Panc1 (cell line): ENCODE measurements at regions not wholly inside any gene's neighbourhood (a gene's known extent, or its start where the extent isn't known, plus 50 kb on each side); places are given as distances from the start of the nearest gene placed in this dataset.

Source experiments
- ATAC-seq: fragments of 200-7000 bp; cut with Tn5 transposase; 2 replicates; pipeline ENCODE4 v1.9.1; 2020; ENCODE audit warnings: mild to moderate bottlenecking, moderate library complexity
- BruUV-seq: library from RNA; stranded (reverse); fragments of 400-500 nt; replicated peaks from 2 replicates; lab custom pipeline; 2021; lab: Mats Ljungman, UMichigan
- CTCF ChIA-PET: fragments of 300-600 bp; sonication (Branson Sonifier 250); formaldehyde crosslinking; loops from one replicate; lab custom pipeline; 2022; ENCODE audit warnings: antibody characterized with exemption; lab: Charles Lee
- POLR2A ChIA-PET: fragments of 300-600 bp; sonication (Branson Sonifier 250); formaldehyde crosslinking; loops from one replicate; lab custom pipeline; 2022; ENCODE audit warnings: antibody characterized with exemption; lab: Charles Lee
- DNase-seq: peaks from one replicate; pipeline ENCODE4 v3.0.0-alpha.2; 2010; ENCODE audit warnings: low read depth, low spot score
- H3K27ac ChIP-seq: 2 replicates; pipeline ENCODE4 v1.5.1; 2011; ENCODE audit warnings: mild to moderate bottlenecking, low read length, inconsistent platforms
- H3K27me3 ChIP-seq: fragments of 200-500 bp; sonication (Bioruptor generic); 2 replicates; pipeline ENCODE4 v1.6.0; 2014; ENCODE audit warnings: low read length, inconsistent platforms; ENCODE audit not compliant: control insufficient read depth, insufficient read depth
- H3K36me3 ChIP-seq: fragments of 200-500 bp; sonication (Bioruptor generic); 2 replicates; pipeline ENCODE4 v1.5.1; 2014; ENCODE audit warnings: inconsistent platforms, mild to moderate bottlenecking, low read length, moderate library complexity; ENCODE audit not compliant: control insufficient read depth, insufficient read depth
- H3K4me1 ChIP-seq: 2 replicates; pipeline ENCODE4 v1.5.1; 2011; ENCODE audit warnings: inconsistent platforms, mild to moderate bottlenecking, low read length, moderate library complexity; ENCODE audit not compliant: control insufficient read depth, insufficient read depth
- H3K4me3 ChIP-seq, 2 experiments: 2 replicates each; pipeline ENCODE4 v1.5.1; 2011 to 2012; ENCODE audit warnings: low read depth in 2 of 2, low read length in 2 of 2, mild to moderate bottlenecking in 2 of 2, inconsistent platforms in 1 of 2, moderate library complexity in 1 of 2
- H3K9me3 ChIP-seq: fragments of 200-500 bp; sonication (Bioruptor generic); 2 replicates; pipeline ENCODE4 v1.5.1; 2014; ENCODE audit warnings: low read depth, mild to moderate bottlenecking, inconsistent platforms, low read length, moderate library complexity; ENCODE audit not compliant: control insufficient read depth, insufficient read depth
- CTCF ChIP-seq: fragments of 450-650 bp; IDR thresholded peaks from 2 replicates; pipeline ENCODE4 v1.5.1; 2017; ENCODE audit warnings: mild to moderate bottlenecking
- POLR2AphosphoS5 ChIP-seq: IDR thresholded peaks from 2 replicates; pipeline ENCODE4 v1.6.1; 2012; ENCODE audit warnings: mild to moderate bottlenecking, low read depth, low read length, moderate library complexity
- REST ChIP-seq, 2 experiments: IDR thresholded peaks; 2 replicates each; pipeline ENCODE4 v1.6.1; 2011 to 2012; ENCODE audit warnings: low read depth in 2 of 2, control low read depth in 1 of 2, low read length in 1 of 2, mild to moderate bottlenecking in 1 of 2, moderate library complexity in 1 of 2; ENCODE audit not compliant: insufficient read depth in 1 of 2
- SIN3A ChIP-seq: IDR thresholded peaks from 2 replicates; pipeline ENCODE4 v1.6.1; 2012; ENCODE audit warnings: low read depth, mild to moderate bottlenecking, low read length, moderate library complexity, borderline replicate concordance; ENCODE audit not compliant: insufficient read depth
- TCF7L2 ChIP-seq: IDR thresholded peaks from 2 replicates; pipeline ENCODE4 v1.6.1; 2011; ENCODE audit warnings: mild to moderate bottlenecking, low read depth, low read length, inconsistent platforms
- in situ Hi-C: cut with HindIII; loops from 2 replicates; pipeline ENCODE4 v1.10.0; 2016; ENCODE audit warnings: low sequenced_read_pairs, low pct_unique_long_range_greater_than_20kb
- intact Hi-C: fragments of 100-400 bp; cut with micrococcal nuclease; formaldehyde crosslinking; loops from one replicate; pipeline ENCODE4 v1.10.0; 2022; ENCODE audit not compliant: unreplicated experiment

DNA sequence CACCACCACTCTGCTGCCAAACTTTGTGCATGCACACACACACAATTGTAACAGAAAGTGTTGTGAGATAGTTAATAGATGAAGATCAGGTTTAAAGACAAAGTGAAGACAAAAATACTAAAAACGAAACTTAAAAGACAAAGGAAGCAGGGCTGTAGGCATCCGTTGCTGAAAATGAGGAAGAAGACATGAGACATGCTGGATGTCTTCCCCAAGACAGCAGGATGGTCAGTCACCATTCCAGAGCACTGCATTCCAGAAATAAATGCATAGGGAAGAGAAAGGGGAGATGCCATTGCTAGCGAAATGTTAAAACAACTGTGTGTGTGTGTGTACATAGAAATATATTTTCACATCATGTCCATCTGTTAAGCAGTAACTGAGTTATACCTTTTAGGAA is 520.1 kb downstream of the SUCLA2 start:
- no peak for TF ChIP-seq TCF7L2
- TF ChIP-seq REST (IDR thresholded peaks at IDR 0.05; ENCODE audit: insufficient read depth in 1 of 2, low read depth in 2 of 2, low read length in 1 of 2), result no peak
- no peak for TF ChIP-seq SIN3A
- TF ChIP-seq CTCF, result no peak
- no peak for TF ChIP-seq POLR2AphosphoS5
- DNase-seq (no peak), ATAC-seq (no peak)
- CTCF ChIA-PET, result no interaction called here
- no peak overlapping the region for H3K4me3 ChIP-seq
- POLR2A ChIA-PET, result no interaction called here
- no peaks in the 10 kb centered on the region for H3K27me3 ChIP-seq
- intact Hi-C loops (no loop called here), in situ Hi-C loops (no loop called here)
- no peak overlapping the region for H3K27ac ChIP-seq
- BruUV-seq, result no TSS peak
- no peaks in the 10 kb centered on the region for H3K4me1 ChIP-seq
- no peaks in the 10 kb centered on the region for H3K36me3 ChIP-seq
- H3K9me3 ChIP-seq, result no peaks in the 10 kb centered on the region

- no TSS peak for BruUV-seq
- Histone ChIP-seq H3K4me1 (no peaks in the 10 kb centered on the region), H3K4me3 (no peak overlapping the region), H3K9me3 (no peaks in the 10 kb centered on the region), H3K27me3 (no peaks in the 10 kb centered on the region), H3K27ac (no peak overlapping the region), H3K36me3 (no peaks in the 10 kb centered on the region)
- intact Hi-C loops (no loop called here), in situ Hi-C loops (no loop called here)
- ATAC-seq, result no peak
- DNase-seq, result no peak
- CTCF ChIA-PET, result no interaction called here
- TF ChIP-seq TCF7L2 (no peak), SIN3A (no peak), REST (IDR thresholded peaks at IDR 0.05; ENCODE audit: insufficient read depth in 1 of 2, low read depth in 2 of 2, low read length in 1 of 2) (no peak), POLR2AphosphoS5 (no peak), CTCF (no peak)
- POLR2A ChIA-PET, result no interaction called here
Observed at GRCh38 chr13:47480121-47480520, 521.0 kb downstream of the SUCLA2 start.
